Activated T-helper 17 cell treated with anti-CD3 and anti-CD28 coated beads, Interleukin-2, amount 50 U/mL, for 72 hours (primary cell): ENCODE measurements at regions not wholly inside any gene's neighbourhood (a gene's known extent, or its start where the extent isn't known, plus 50 kb on each side); places are given as distances from the start of the nearest gene placed in this dataset.

Experiments used
- ATAC-seq: fragments of 150-1000 bp; cut with Tn5 transposase; replicated peaks from 2 replicates; pipeline ENCODE4 v1.10.0; 2021; ENCODE audit warnings: mild to moderate bottlenecking, moderate library complexity
- H3K27ac Mint-ChIP-seq: one replicate; pipeline ENCODE4 v1.8.0; 2022; ENCODE audit warnings: mixed read lengths
- H3K27me3 Mint-ChIP-seq: one replicate; pipeline ENCODE4 v1.8.0; 2022; ENCODE audit warnings: mixed read lengths
- H3K36me3 Mint-ChIP-seq: one replicate; pipeline ENCODE4 v1.8.0; 2022; ENCODE audit warnings: low read depth, mild to moderate bottlenecking, mixed read lengths
- H3K4me1 Mint-ChIP-seq: one replicate; pipeline ENCODE4 v1.8.0; 2022; ENCODE audit warnings: mixed read lengths
- H3K4me3 Mint-ChIP-seq: one replicate; pipeline ENCODE4 v1.8.0; 2022; ENCODE audit warnings: mild to moderate bottlenecking, mixed read lengths
- H3K9me3 Mint-ChIP-seq: one replicate; pipeline ENCODE4 v1.8.0; 2022; ENCODE audit warnings: mixed read lengths

- Mint-ChIP-seq H3K27me3 (peaks cover 20% of the 10 kb centered on the region), H3K36me3 (no peaks in the 10 kb centered on the region), H3K27ac (no peak overlapping the region), H3K4me1 (no peaks in the 10 kb centered on the region), H3K4me3 (no peak overlapping the region), H3K9me3 (no peaks in the 10 kb centered on the region)
- no peak for ATAC-seq
These were observed 227.5 kb downstream of the TTC32 start for GRCh38 chr2:19674051-19675002.

GRCh38 chr2:19673213-19673791 lies 228.5 kb downstream of the TTC32 start:
- Mint-ChIP-seq H3K9me3 (no peaks in the 10 kb centered on the region), H3K4me1 (no peaks in the 10 kb centered on the region), H3K36me3 (no peaks in the 10 kb centered on the region), H3K27ac (no peak overlapping the region), H3K4me3 (no peak overlapping the region), H3K27me3 (peaks cover 20% of the 10 kb centered on the region)
- no peak for ATAC-seq

- Mint-ChIP-seq H3K36me3 (no peaks in the 10 kb centered on the region), H3K9me3 (no peaks in the 10 kb centered on the region), H3K4me1 (no peaks in the 10 kb centered on the region), H3K27me3 (peaks cover 14% of the 10 kb centered on the region), H3K27ac (no peak overlapping the region), H3K4me3 (no peak overlapping the region)
- ATAC-seq = no peak
These were observed 229.9 kb downstream of the TTC32 start for GRCh38 chr2:19671916-19672315.

- peaks cover 14% of the 10 kb centered on the region for H3K27me3 Mint-ChIP-seq
- H3K9me3 Mint-ChIP-seq = no peaks in the 10 kb centered on the region
- H3K4me3 Mint-ChIP-seq = no peak overlapping the region
- no peak overlapping the region for H3K27ac Mint-ChIP-seq
- ATAC-seq = no peak
- H3K36me3 Mint-ChIP-seq = no peaks in the 10 kb centered on the region
- no peaks in the 10 kb centered on the region for H3K4me1 Mint-ChIP-seq
These were observed 230.5 kb downstream of the TTC32 start for GRCh38 chr2:19671311-19671710.

GRCh38 chr2:19670303-19670702 lies 231.5 kb downstream of the TTC32 start:
- Mint-ChIP-seq H3K27me3 (peaks cover 10% of the 10 kb centered on the region), H3K27ac (no peak overlapping the region), H3K4me1 (no peaks in the 10 kb centered on the region), H3K4me3 (no peak overlapping the region), H3K9me3 (no peaks in the 10 kb centered on the region), H3K36me3 (no peaks in the 10 kb centered on the region)
- ATAC-seq = no peak

- Mint-ChIP-seq H3K4me3 (no peak overlapping the region), H3K9me3 (no peaks in the 10 kb centered on the region), H3K27me3 (peaks cover 10% of the 10 kb centered on the region), H3K36me3 (no peaks in the 10 kb centered on the region), H3K4me1 (no peaks in the 10 kb centered on the region), H3K27ac (no peak overlapping the region)
- no peak for ATAC-seq
These were observed 232.2 kb downstream of the TTC32 start for GRCh38 chr2:19669559-19669958.

GRCh38 chr2:19669126-19669525 lies 232.7 kb downstream of the TTC32 start:
- Mint-ChIP-seq H3K27me3 (peaks cover 12% of the 10 kb centered on the region), H3K9me3 (no peaks in the 10 kb centered on the region), H3K27ac (no peak overlapping the region), H3K4me1 (no peaks in the 10 kb centered on the region), H3K36me3 (no peaks in the 10 kb centered on the region), H3K4me3 (no peak overlapping the region)
- ATAC-seq = no peak

GRCh38 chr2:19667536-19667949 lies 234.2 kb downstream of the TTC32 start:
- H3K4me3 Mint-ChIP-seq = no peak overlapping the region
- H3K27me3 Mint-ChIP-seq = peaks cover 17% of the 10 kb centered on the region
- no peaks in the 10 kb centered on the region for H3K4me1 Mint-ChIP-seq
- no peak overlapping the region for H3K27ac Mint-ChIP-seq
- H3K9me3 Mint-ChIP-seq = no peaks in the 10 kb centered on the region
- no peaks in the 10 kb centered on the region for H3K36me3 Mint-ChIP-seq
- ATAC-seq = no peak

- Mint-ChIP-seq H3K27ac (no peak overlapping the region), H3K4me3 (no peak overlapping the region), H3K4me1 (no peaks in the 10 kb centered on the region), H3K27me3 (peaks cover 17% of the 10 kb centered on the region), H3K36me3 (no peaks in the 10 kb centered on the region), H3K9me3 (no peaks in the 10 kb centered on the region)
- ATAC-seq = no peak
These were observed 234.7 kb downstream of the TTC32 start for GRCh38 chr2:19667085-19667484.

GRCh38 chr2:19664646-19665045 lies 237.1 kb downstream of the TTC32 start:
- Mint-ChIP-seq H3K27me3 (peaks cover 6% of the 10 kb centered on the region), H3K4me3 (no peak overlapping the region), H3K9me3 (no peaks in the 10 kb centered on the region), H3K36me3 (no peaks in the 10 kb centered on the region), H3K27ac (no peak overlapping the region), H3K4me1 (no peaks in the 10 kb centered on the region)
- ATAC-seq = no peak

GRCh38 chr2:19659024-19659792 lies 242.6 kb downstream of the TTC32 start:
- no peaks in the 10 kb centered on the region for H3K9me3 Mint-ChIP-seq
- H3K27ac Mint-ChIP-seq = no peak overlapping the region
- no peaks in the 10 kb centered on the region for H3K4me1 Mint-ChIP-seq
- H3K27me3 Mint-ChIP-seq = peaks cover 6% of the 10 kb centered on the region
- no peaks in the 10 kb centered on the region for H3K36me3 Mint-ChIP-seq
- H3K4me3 Mint-ChIP-seq = no peak overlapping the region
- ATAC-seq = no peak

GRCh38 chr2:19656011-19656410 lies 245.8 kb downstream of the TTC32 start:
- Mint-ChIP-seq H3K4me1 (no peaks in the 10 kb centered on the region), H3K9me3 (no peaks in the 10 kb centered on the region), H3K27ac (no peak overlapping the region), H3K36me3 (no peaks in the 10 kb centered on the region), H3K4me3 (no peak overlapping the region), H3K27me3 (no peaks in the 10 kb centered on the region)
- ATAC-seq = no peak

GRCh38 chr2:19654310-19655090 lies 247.3 kb downstream of the TTC32 start:
- Mint-ChIP-seq H3K4me1 (no peaks in the 10 kb centered on the region), H3K4me3 (no peak overlapping the region), H3K27ac (no peak overlapping the region), H3K9me3 (no peaks in the 10 kb centered on the region), H3K27me3 (peaks cover 5% of the 10 kb centered on the region), H3K36me3 (no peaks in the 10 kb centered on the region)
- no peak for ATAC-seq

GRCh38 chr2:19653509-19653908 lies 248.3 kb downstream of the TTC32 start:
- Mint-ChIP-seq H3K36me3 (no peaks in the 10 kb centered on the region), H3K27me3 (peaks cover 10% of the 10 kb centered on the region), H3K4me1 (no peaks in the 10 kb centered on the region), H3K27ac (no peak overlapping the region), H3K4me3 (no peak overlapping the region), H3K9me3 (no peaks in the 10 kb centered on the region)
- no peak for ATAC-seq
